HCT116 (cell line): ENCODE measurements at regions not wholly inside any gene's neighbourhood (a gene's known extent, or its start where the extent isn't known, plus 50 kb on each side); places are given as distances from the start of the nearest gene placed in this dataset.

Experiments used
- ATAC-seq: fragments of 200-7000 bp; cut with Tn5 transposase; 2 replicates; pipeline ENCODE4 v1.9.1; 2020; ENCODE audit warnings: mild to moderate bottlenecking, moderate library complexity
- BruUV-seq: library from RNA; stranded (reverse); fragments of 400-500 nt; replicated peaks from 2 replicates; lab custom pipeline; 2021; lab: Mats Ljungman, UMichigan
- CTCF ChIA-PET: fragments of 300-600 bp; sonication (Branson Sonifier 250); formaldehyde crosslinking; loops from one replicate; lab custom pipeline; 2021; ENCODE audit warnings: antibody characterized with exemption; lab: Charles Lee
- POLR2A ChIA-PET: fragments of 300-600, 350-600 bp; sonication (Branson Sonifier 250); formaldehyde crosslinking; loops from one replicate; lab custom pipeline; 2021; ENCODE audit warnings: antibody characterized with exemption; lab: Charles Lee
- RAD21 ChIA-PET, 2 experiments: fragments of 300-600 bp; sonication (Branson Sonifier 250); formaldehyde crosslinking; loops; one replicate each; lab custom pipeline; 2023; ENCODE audit warnings: low total read pairs in 2 of 2; ENCODE audit not compliant: uncharacterized antibody in 2 of 2, unreplicated experiment in 2 of 2, low non-redundant PET in 1 of 2; lab: Charles Lee
- DNase-seq: peaks from one replicate; pipeline ENCODE4 v3.0.0-alpha.2; 2010; ENCODE audit warnings: low read depth, low spot score
- H2AFZ ChIP-seq: fragments of 200-600 bp; shearing (Covaris generic), sonication (generic); 2 replicates; pipeline ENCODE4 v1.6.1; 2017; ENCODE audit warnings: low read depth, mixed run types, mixed read lengths, antibody characterized with exemption, low read length; ENCODE audit not compliant: poor library complexity, severe bottlenecking
- H3K27ac ChIP-seq: 2 replicates; pipeline ENCODE4 v1.5.1; 2012; ENCODE audit warnings: low read depth, low read length
- H3K27me3 ChIP-seq: fragments of 200-600 bp; sonication (generic); 2 replicates; pipeline ENCODE4 v1.6.1; 2016; ENCODE audit warnings: mixed run types, low read length, mixed read lengths; ENCODE audit not compliant: insufficient read depth
- H3K36me3 ChIP-seq, 2 experiments: fragments of 200-500 bp in 1 of 2; fragments of 200-600 bp in 1 of 2; sonication (Bioruptor generic) in 1 of 2; sonication (generic) in 1 of 2; 2 replicates each; pipeline versions ENCODE4 v1.5.1 to v1.6.1; 2014 to 2016; ENCODE audit warnings: low read length in 2 of 2, inconsistent platforms in 1 of 2, mixed read lengths in 1 of 2, mixed run types in 1 of 2; ENCODE audit not compliant: insufficient read depth in 2 of 2, control insufficient read depth in 1 of 2
- H3K4me1 ChIP-seq, 2 experiments: fragments of 200-600 bp in 1 of 2; sonication (generic) in 1 of 2; 2 replicates each; pipeline versions ENCODE4 v1.5.1 to v1.6.1; 2012 to 2017; ENCODE audit warnings: low read length in 2 of 2, inconsistent platforms in 1 of 2, mild to moderate bottlenecking in 1 of 2, mixed read lengths in 1 of 2, mixed run types in 1 of 2, moderate library complexity in 1 of 2; ENCODE audit not compliant: insufficient read depth in 2 of 2, control insufficient read depth in 1 of 2
- H3K4me2 ChIP-seq: fragments of 200-600 bp; sonication (generic); 2 replicates; pipeline ENCODE4 v1.6.1; 2017; ENCODE audit warnings: mixed run types, low read length, mixed read lengths
- H3K4me3 ChIP-seq, 2 experiments: fragments of 200-600 bp in 1 of 2; sonication (generic) in 1 of 2; replicated peaks in 1 of 2; 2 replicates each; pipeline ENCODE4 v1.5.1; 2011 to 2016; ENCODE audit warnings: low read length in 2 of 2, control low read depth in 1 of 2, low read depth in 1 of 2, mild to moderate bottlenecking in 1 of 2, mixed read lengths in 1 of 2, mixed run types in 1 of 2
- H3K79me2 ChIP-seq: fragments of 200-600 bp; sonication (generic); 2 replicates; pipeline ENCODE4 v1.6.1; 2017; ENCODE audit warnings: mild to moderate bottlenecking, mixed run types, low read length, moderate library complexity, mixed read lengths; ENCODE audit not compliant: insufficient read depth
- H3K9ac ChIP-seq: fragments of 200-600 bp; sonication (generic); 2 replicates; pipeline ENCODE4 v1.6.1; 2016; ENCODE audit warnings: low read length, mixed read lengths
- H3K9me2 ChIP-seq: fragments of 200-600 bp; sonication (generic), shearing (Covaris generic); 2 replicates; pipeline ENCODE4 v1.6.1; 2017; ENCODE audit warnings: mixed run types, mild to moderate bottlenecking, moderate library complexity; ENCODE audit not compliant: insufficient read depth
- H3K9me3 ChIP-seq, 2 experiments: fragments of 200-500 bp in 1 of 2; fragments of 200-600 bp in 1 of 2; sonication (Bioruptor generic) in 1 of 2; sonication (generic) in 1 of 2; 2 replicates each; pipeline ENCODE4 v1.6.1; 2014 to 2017; ENCODE audit warnings: low read length in 2 of 2, mixed read lengths in 2 of 2, inconsistent platforms in 1 of 2, low read depth in 1 of 2, mild to moderate bottlenecking in 1 of 2, mixed run types in 1 of 2, moderate library complexity in 1 of 2; ENCODE audit not compliant: control insufficient read depth in 1 of 2, insufficient read depth in 1 of 2
- H4K20me1 ChIP-seq: fragments of 200-600 bp; sonication (generic), shearing (Covaris generic); 2 replicates; pipeline ENCODE4 v1.6.1; 2017; ENCODE audit warnings: mixed run types, mild to moderate bottlenecking, moderate library complexity; ENCODE audit not compliant: insufficient read depth
- CBX3 ChIP-seq: IDR thresholded peaks from 2 replicates; pipeline ENCODE4 v1.6.1; 2012; ENCODE audit warnings: low read depth
- CEBPB ChIP-seq: IDR thresholded peaks from 2 replicates; pipeline ENCODE4 v1.6.1; 2012; ENCODE audit warnings: low read depth
- CTCF ChIP-seq, 3 experiments: fragments of 200-600 bp in 1 of 3; sonication (generic) in 1 of 3; IDR thresholded peaks in 2 of 3; conservative IDR thresholded peaks in 1 of 3; 2 replicates each; pipeline ENCODE4 v1.5.1; 2012 to 2017; ENCODE audit warnings: low read depth in 2 of 3, low read length in 2 of 3, antibody characterized with exemption in 1 of 3, borderline replicate concordance in 1 of 3, control low read depth in 1 of 3, mild to moderate bottlenecking in 1 of 3, mixed read lengths in 1 of 3, mixed run types in 1 of 3, moderate library complexity in 1 of 3; ENCODE audit not compliant: insufficient read depth in 1 of 3
- EGR1 ChIP-seq: IDR thresholded peaks from 2 replicates; pipeline ENCODE4 v1.6.1; 2012; ENCODE audit warnings: low read depth
- ELF1 ChIP-seq: IDR thresholded peaks from 2 replicates; pipeline ENCODE4 v1.6.1; 2012; ENCODE audit warnings: low read depth, borderline replicate concordance
- EZH2 ChIP-seq: fragments of 200-600 bp; sonication (generic); IDR thresholded peaks from 2 replicates; pipeline ENCODE4 v1.6.1; 2017; ENCODE audit warnings: antibody characterized with exemption, mixed run types
- FOSL1 ChIP-seq: IDR thresholded peaks from 2 replicates; pipeline ENCODE4 v1.6.1; 2012; ENCODE audit warnings: low read depth
- JUND ChIP-seq: IDR thresholded peaks from 2 replicates; pipeline ENCODE4 v1.6.1; 2012
- POLR2AphosphoS5 ChIP-seq: IDR thresholded peaks from 2 replicates; pipeline ENCODE4 v1.6.1; 2011; ENCODE audit warnings: mild to moderate bottlenecking, low read depth, low read length, moderate library complexity
- RAD21 ChIP-seq: IDR thresholded peaks from 2 replicates; pipeline ENCODE4 v1.6.1; 2012; ENCODE audit warnings: low read depth, mild to moderate bottlenecking
- SIN3A ChIP-seq: IDR thresholded peaks from 2 replicates; pipeline ENCODE4 v1.6.1; 2012; ENCODE audit warnings: low read depth
- SRF ChIP-seq: IDR thresholded peaks from 2 replicates; pipeline ENCODE4 v1.6.1; 2012; ENCODE audit warnings: low read depth
- TCF7L2 ChIP-seq: IDR thresholded peaks from 2 replicates; pipeline ENCODE4 v1.7.0; 2011; ENCODE audit warnings: borderline replicate concordance, inconsistent platforms; ENCODE audit not compliant: insufficient read depth, insufficient read length; ENCODE audit errors: extremely low read depth
- YY1 ChIP-seq: IDR thresholded peaks from 2 replicates; pipeline ENCODE4 v1.6.1; 2011; ENCODE audit warnings: low read length, low read depth, moderate library complexity, mild to moderate bottlenecking; ENCODE audit not compliant: insufficient replicate concordance; ENCODE audit errors: extremely low read depth
- ZFX ChIP-seq: fragments of 450-650 bp; IDR thresholded peaks from 2 replicates; pipeline ENCODE4 v1.6.1; 2017
- ZNF274 ChIP-seq: fragments of 200-500 bp; sonication (Bioruptor generic); IDR thresholded peaks from 2 replicates; pipeline ENCODE4 v1.6.1; 2014; ENCODE audit warnings: mild to moderate bottlenecking, low read depth, low read length, inconsistent platforms
- intact Hi-C: fragments of 100-400 bp; cut with micrococcal nuclease; formaldehyde crosslinking; loops from 2 replicates; pipeline ENCODE4 v1.10.0; 2022
- TF ChIP-seq, protein P1 (sequence below): IDR thresholded peaks from 2 replicates; pipeline ENCODE4 v1.6.1; 2012
- TF ChIP-seq, protein P2 (sequence below): IDR thresholded peaks from 2 replicates; pipeline ENCODE4 v1.6.1; 2012

DNA sequence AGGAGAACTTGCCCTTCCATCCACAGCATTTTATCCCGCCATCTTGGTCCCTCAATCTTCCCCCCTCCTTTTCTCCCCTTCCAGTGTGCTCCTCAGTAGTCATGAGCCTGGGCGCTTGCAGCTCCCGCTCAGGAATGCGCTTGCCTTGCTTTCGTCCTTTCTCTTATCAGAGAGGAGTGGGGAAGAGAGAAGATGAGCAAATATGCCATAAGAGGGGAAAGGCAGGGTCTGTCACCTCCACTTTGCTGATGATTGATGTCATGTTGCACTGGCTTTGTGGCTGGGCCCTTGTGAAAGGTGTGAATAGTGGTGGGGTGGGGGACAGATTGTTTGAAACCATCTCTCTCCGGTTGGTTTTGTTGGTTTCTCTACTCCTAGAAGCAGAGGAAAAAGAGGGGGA lies 569.3 kb downstream of the TNS1 start (continued):
- TF ChIP-seq, protein P1, sequence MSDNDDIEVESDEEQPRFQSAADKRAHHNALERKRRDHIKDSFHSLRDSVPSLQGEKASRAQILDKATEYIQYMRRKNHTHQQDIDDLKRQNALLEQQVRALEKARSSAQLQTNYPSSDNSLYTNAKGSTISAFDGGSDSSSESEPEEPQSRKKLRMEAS = no peak
- TF ChIP-seq FOSL1 = no peak
- no peak for TF ChIP-seq YY1
- no peak for TF ChIP-seq TCF7L2
- TF ChIP-seq EGR1 = no peak

- no peak overlapping the region for H3K27ac ChIP-seq
- ChIA-PET CTCF (no interaction called here), RAD21 (no interaction called here)
- no peaks in the 10 kb centered on the region for H4K20me1 ChIP-seq
- H3K9ac ChIP-seq = no peak overlapping the region
- no peak overlapping the region for H2AFZ ChIP-seq
- no TSS peak for BruUV-seq
- no peaks in the 10 kb centered on the region for H3K79me2 ChIP-seq
- H3K4me3 ChIP-seq = no peak overlapping the region
- H3K9me2 ChIP-seq = no peaks in the 10 kb centered on the region
- intact Hi-C loops = no loop called here
- H3K4me2 ChIP-seq = no peak overlapping the region
- peaks cover 5% of the 10 kb centered on the region; the same call in 1 of the 2 replicates for H3K27me3 ChIP-seq
- H3K9me3 ChIP-seq = no peaks in the 10 kb centered on the region
- no peak for DNase-seq
- no peak for TF ChIP-seq EZH2
- TF ChIP-seq, protein P2, sequence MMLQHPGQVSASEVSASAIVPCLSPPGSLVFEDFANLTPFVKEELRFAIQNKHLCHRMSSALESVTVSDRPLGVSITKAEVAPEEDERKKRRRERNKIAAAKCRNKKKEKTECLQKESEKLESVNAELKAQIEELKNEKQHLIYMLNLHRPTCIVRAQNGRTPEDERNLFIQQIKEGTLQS = no peak
- no peak for TF ChIP-seq CBX3
- TF ChIP-seq JUND = no peak
- no peak for TF ChIP-seq CEBPB
- TF ChIP-seq RAD21 = no peak
- TF ChIP-seq ELF1 = no peak
- no peak for TF ChIP-seq CTCF (IDR thresholded peaks at IDR 0.05 in 2 of 3, conservative IDR thresholded peaks at IDR 0.05 in 1 of 3; ENCODE audit: borderline replicate concordance in 1 of 3, insufficient read depth in 1 of 3, low read depth in 2 of 3, low read length in 2 of 3)
- TF ChIP-seq SRF = no peak
- no peak for TF ChIP-seq FOSL1
- TF ChIP-seq ZNF274 = no peak
- no peak for TF ChIP-seq ZFX
- TF ChIP-seq YY1 = no peak
- TF ChIP-seq POLR2AphosphoS5 = no peak
- TF ChIP-seq SIN3A = no peak
- TF ChIP-seq, all 23 proteins: peak for 0
- Histone ChIP-seq H3K36me3 (no peaks in the 10 kb centered on the region), H3K4me1 (peaks cover 4% of the 10 kb centered on the region in 2 experiments; a peak in 2 of 4 replicates)
- ATAC-seq = no peak
- POLR2A ChIA-PET = no interaction called here
Measured at GRCh38 chr2:217431577-217432269, 571.1 kb downstream of the TNS1 start.
